ENCODE measurements at regions not wholly inside any gene's neighbourhood (a gene's known extent, or its start where the extent isn't known, plus 50 kb on each side); places are given as distances from the start of the nearest gene placed in this dataset.
"Not testable (repeated sequence)": the region's sequence is repeated elsewhere in the genome, so short reads cannot be mapped to it uniquely, and the experiment has no call there.

DNA sequence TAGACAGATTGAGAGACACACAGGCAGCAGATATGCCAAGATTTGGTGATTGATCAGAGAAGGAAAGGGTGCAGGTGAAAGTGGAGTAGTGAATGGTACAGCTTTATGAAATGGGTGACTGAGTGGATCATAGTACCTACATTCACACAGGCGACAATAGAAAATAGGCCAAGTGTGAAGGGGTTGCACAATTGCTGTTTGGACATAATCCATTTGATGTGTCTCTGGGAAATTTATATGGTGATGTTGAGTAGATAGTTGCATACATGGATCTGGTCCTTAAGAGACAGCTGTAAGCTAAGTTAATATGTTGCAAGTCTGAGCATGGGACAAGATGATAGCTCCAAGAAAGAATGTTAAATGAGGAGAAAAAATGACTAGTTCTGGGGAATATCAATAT, 118.6 kb upstream of the COP1 start:
- no peaks in the 10 kb centered on the region for H3K4me1 Mint-ChIP-seq
- DNase-seq (no peak), ATAC-seq (no peak)
- H3K9me3 Mint-ChIP-seq (ENCODE audit: low read depth): no peaks in the 10 kb centered on the region
- H3K4me3 Mint-ChIP-seq: no peak overlapping the region
- intact Hi-C loops (cut with DNase I, micrococcal nuclease): no loop called here
- ChIA-PET CTCF (no interaction called here), POLR2A (no interaction called here)
- H3K36me3 Mint-ChIP-seq (ENCODE audit: low read depth): no peaks in the 10 kb centered on the region
- H3K27ac Mint-ChIP-seq: no peak overlapping the region
- peaks cover 2% of the 10 kb centered on the region for H3K27me3 Mint-ChIP-seq

DNA sequence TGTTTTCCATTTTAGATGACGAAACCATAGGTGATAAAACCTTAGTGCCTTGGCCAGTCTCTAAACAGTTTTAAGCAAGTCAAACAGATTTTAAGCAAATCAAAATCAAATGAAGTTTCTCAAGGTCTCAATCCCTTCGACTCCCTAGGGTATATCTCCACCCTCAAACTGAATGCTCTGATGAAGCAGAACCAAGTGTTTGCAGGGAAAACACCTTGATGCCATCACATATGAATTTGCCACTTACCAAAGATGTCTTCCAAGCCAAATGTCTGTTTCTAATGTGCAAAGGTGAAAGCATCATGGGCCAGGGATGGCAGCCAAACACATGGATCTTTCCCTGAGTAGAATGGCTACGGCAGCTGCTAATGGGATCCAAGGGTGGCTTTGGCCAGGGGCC, 116.4 kb upstream of the COP1 start:
- DNase-seq: no peak
- CTCF ChIA-PET: no interaction called here
- POLR2A ChIA-PET: no interaction called here
- H3K9me3 Mint-ChIP-seq (ENCODE audit: low read depth): no peaks in the 10 kb centered on the region
- ATAC-seq: no peak
- no peak overlapping the region for H3K4me3 Mint-ChIP-seq
- H3K36me3 Mint-ChIP-seq (ENCODE audit: low read depth): no peaks in the 10 kb centered on the region
- intact Hi-C loops (cut with DNase I, micrococcal nuclease): no loop called here
- H3K4me1 Mint-ChIP-seq: no peaks in the 10 kb centered on the region
- H3K27me3 Mint-ChIP-seq: peaks cover 2% of the 10 kb centered on the region
- H3K27ac Mint-ChIP-seq: no peak overlapping the region

DNA sequence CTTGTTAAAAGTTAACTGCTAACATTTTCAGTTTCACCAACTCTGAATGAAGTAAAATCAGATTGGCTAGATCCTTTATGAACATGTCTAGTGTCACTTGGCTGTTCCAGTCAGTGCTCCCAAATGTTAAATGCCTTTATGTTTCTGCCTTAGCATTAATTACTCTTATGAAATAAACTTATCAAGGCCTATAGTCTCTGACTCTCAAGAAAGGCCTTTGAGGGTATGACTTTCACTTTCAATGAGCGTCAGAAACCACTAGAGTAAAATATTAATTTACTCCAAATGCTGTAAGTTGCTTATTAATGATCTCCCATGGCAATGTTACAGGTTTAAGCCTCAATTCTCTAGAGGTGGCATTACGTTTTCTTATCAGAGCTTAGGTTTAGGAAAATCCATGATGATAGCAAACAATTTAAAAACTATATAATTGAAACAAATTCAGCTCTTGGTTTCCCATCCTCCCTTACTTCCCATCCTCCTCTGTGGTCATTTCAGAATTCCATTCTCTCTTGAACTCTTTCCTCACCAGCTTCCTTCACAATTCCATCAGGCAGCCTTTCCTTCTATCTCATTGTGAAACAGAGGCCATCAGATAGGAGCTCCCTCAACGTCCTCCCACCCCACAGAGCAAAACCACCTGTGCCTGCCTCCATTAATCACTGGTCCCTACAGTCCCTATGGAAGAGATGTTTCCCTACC, 108.6 kb upstream of the COP1 start:
- no peak for ATAC-seq
- ChIA-PET POLR2A (no interaction called here), CTCF (interaction anchor here (0.6 kb wide), 1 partner anchor 9 kb away, joined by 5 read pairs; no protein-coding TSS in a partner anchor)
- Mint-ChIP-seq H3K4me3 (no peak overlapping the region), H3K36me3 (ENCODE audit: low read depth) (no peaks in the 10 kb centered on the region), H3K27ac (no peak overlapping the region), H3K4me1 (no peaks in the 10 kb centered on the region), H3K27me3 (peaks cover 3% of the 10 kb centered on the region), H3K9me3 (ENCODE audit: low read depth) (peaks cover 2% of the 10 kb centered on the region)
- no peak for DNase-seq
- intact Hi-C loops (cut with DNase I, micrococcal nuclease): no loop called here

DNA sequence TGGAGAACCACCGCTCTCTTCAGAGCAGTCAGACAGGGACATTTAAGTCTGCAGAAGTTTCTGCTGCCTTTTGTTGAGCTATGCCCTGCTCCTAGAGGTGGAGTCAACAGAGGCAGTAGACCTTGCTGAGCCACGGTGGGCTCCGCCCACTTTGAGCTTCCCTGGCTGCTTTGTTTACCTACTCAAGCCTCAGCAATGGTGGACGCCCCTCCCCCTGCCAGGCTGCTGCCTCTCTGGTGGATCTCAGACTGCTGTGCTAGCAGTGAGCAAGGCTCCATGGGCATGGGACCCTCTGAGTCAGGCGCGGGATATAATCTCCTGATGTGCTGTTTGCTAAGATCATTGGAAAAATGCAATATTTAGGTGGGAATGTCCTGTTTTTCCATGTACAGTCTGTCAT, 89.5 kb upstream of the COP1 start:
- H3K4me3 Mint-ChIP-seq; H3K4me1 Mint-ChIP-seq; intact Hi-C loops (cut with DNase I, micrococcal nuclease); H3K36me3 Mint-ChIP-seq (ENCODE audit: low read depth); H3K27ac Mint-ChIP-seq; ATAC-seq; H3K27me3 Mint-ChIP-seq; DNase-seq; CTCF ChIA-PET: not testable (repeated sequence)
- POLR2A ChIA-PET: interaction anchor here (0.7 kb wide), 1 partner anchor 362 kb away, joined by 3 read pairs; no protein-coding TSS in a partner anchor
- peaks cover 24% of the 10 kb centered on the region for H3K9me3 Mint-ChIP-seq (ENCODE audit: low read depth)

DNA sequence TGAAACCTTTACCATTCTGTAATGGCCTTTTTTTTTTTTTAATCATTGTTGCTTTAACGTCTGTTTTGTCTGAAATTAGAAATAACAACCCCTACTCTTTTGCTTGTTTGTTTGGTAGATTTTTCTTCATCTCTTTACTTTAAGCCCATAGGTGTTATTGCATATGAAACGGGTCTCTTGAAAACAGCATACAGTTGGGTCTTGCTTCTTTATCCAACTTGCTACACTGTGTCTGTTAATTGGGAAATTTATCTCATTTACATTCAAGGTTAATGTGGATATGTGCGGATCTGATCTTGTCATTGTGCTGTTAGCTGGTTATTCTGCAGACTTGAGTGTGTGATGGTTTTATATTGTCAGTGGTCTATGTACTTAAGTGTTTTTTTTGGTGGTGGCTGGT, 78.9 kb upstream of the COP1 start:
- POLR2A ChIA-PET: no interaction called here
- intact Hi-C loops (cut with DNase I, micrococcal nuclease): no loop called here
- ATAC-seq: no peak

DNA sequence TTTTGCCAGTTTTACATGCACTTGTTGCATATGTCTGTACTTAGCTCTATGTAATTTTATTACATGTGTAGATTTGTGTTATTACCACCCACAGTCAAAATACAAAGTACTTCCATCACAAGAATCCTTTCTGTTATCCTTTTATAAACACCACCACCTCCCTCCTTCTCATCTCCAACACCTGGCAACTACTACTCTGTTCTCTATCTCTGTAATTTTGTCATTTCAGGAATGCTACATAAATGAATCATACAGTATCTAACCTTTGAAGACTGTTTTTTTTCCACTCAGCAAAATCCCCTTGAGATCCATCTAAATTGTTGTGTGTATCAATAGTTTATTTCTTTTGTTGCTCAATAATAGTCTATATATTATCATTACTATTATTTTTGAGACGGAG, 64.5 kb upstream of the COP1 start:
- ChIA-PET CTCF (no interaction called here), POLR2A (no interaction called here)
- DNase-seq (no peak), ATAC-seq (peak; percentile 69)
- no peaks in the 10 kb centered on the region for H3K27me3 Mint-ChIP-seq
- intact Hi-C loops (cut with DNase I, micrococcal nuclease): no loop called here
- H3K4me3 Mint-ChIP-seq: no peak overlapping the region
- H3K9me3 Mint-ChIP-seq (ENCODE audit: low read depth): no peaks in the 10 kb centered on the region
- no peaks in the 10 kb centered on the region for H3K36me3 Mint-ChIP-seq (ENCODE audit: low read depth)
- peaks cover 3% of the 10 kb centered on the region for H3K4me1 Mint-ChIP-seq
- no peak overlapping the region for H3K27ac Mint-ChIP-seq

More for the DNA sequence above, 78.9 kb upstream of the COP1 start:
- H3K27me3 Mint-ChIP-seq: peaks cover 18% of the 10 kb centered on the region
- no peak for DNase-seq
- CTCF ChIA-PET: no interaction called here
- no peaks in the 10 kb centered on the region for H3K4me1 Mint-ChIP-seq
- peaks cover 2% of the 10 kb centered on the region for H3K36me3 Mint-ChIP-seq (ENCODE audit: low read depth)
- no peak overlapping the region for H3K27ac Mint-ChIP-seq
- H3K4me3 Mint-ChIP-seq: no peak overlapping the region
- peaks cover 31% of the 10 kb centered on the region for H3K9me3 Mint-ChIP-seq (ENCODE audit: low read depth)
